ENCODE measurements at regions not wholly inside any gene's neighbourhood (a gene's known extent, or its start where the extent isn't known, plus 50 kb on each side); places are given as distances from the start of the nearest gene placed in this dataset.

DNA sequence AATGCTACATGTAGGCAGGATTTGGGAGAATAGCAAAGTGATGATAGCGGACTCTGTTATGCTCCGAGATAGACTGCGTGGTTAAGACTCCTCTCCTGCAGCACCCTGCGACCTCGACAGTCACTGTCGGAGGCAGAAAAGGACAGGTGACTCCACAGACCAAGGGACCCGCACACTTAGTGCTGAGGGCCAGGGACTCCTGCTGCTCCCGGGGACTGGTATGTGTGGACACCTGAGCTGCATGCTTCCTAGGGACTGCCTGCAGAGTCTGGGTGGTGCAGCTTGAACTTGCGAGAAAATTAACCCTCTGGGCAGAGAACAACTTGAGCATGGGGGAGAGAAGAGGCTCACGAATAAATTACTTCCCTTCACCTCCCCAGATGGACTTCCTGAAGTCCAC lies 407.1 kb upstream of the PFKP start:
- TF ChIP-seq, protein P1, sequence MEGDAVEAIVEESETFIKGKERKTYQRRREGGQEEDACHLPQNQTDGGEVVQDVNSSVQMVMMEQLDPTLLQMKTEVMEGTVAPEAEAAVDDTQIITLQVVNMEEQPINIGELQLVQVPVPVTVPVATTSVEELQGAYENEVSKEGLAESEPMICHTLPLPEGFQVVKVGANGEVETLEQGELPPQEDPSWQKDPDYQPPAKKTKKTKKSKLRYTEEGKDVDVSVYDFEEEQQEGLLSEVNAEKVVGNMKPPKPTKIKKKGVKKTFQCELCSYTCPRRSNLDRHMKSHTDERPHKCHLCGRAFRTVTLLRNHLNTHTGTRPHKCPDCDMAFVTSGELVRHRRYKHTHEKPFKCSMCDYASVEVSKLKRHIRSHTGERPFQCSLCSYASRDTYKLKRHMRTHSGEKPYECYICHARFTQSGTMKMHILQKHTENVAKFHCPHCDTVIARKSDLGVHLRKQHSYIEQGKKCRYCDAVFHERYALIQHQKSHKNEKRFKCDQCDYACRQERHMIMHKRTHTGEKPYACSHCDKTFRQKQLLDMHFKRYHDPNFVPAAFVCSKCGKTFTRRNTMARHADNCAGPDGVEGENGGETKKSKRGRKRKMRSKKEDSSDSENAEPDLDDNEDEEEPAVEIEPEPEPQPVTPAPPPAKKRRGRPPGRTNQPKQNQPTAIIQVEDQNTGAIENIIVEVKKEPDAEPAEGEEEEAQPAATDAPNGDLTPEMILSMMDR (IDR thresholded peaks at IDR 0.05): no peak
- TF ChIP-seq POLR2A (IDR thresholded peaks at IDR 0.05) (no peak), POLR2AphosphoS5 (IDR thresholded peaks at IDR 0.05) (no peak), EP300 (IDR thresholded peaks at IDR 0.05; ENCODE audit: low read depth) (no peak)
